Type B pancreatic cell (in vitro differentiated cells): ENCODE measurements at regions not wholly inside any gene's neighbourhood (a gene's known extent, or its start where the extent isn't known, plus 50 kb on each side); places are given as distances from the start of the nearest gene placed in this dataset.

Experiments used
- DNase-seq: peaks from one replicate; pipeline ENCODE4 v3.0.0; 2021; ENCODE audit warnings: mixed read lengths; ENCODE audit not compliant: unreplicated experiment; ENCODE audit errors: extremely low spot score
- H3K27ac Mint-ChIP-seq: 2 replicates; pipeline ENCODE4 v1.8.0; 2021; ENCODE audit warnings: mild to moderate bottlenecking, mixed read lengths
- H3K27me3 Mint-ChIP-seq: 2 replicates; pipeline ENCODE4 v1.8.0; 2021; ENCODE audit warnings: mixed read lengths
- H3K36me3 Mint-ChIP-seq: 2 replicates; pipeline ENCODE4 v1.8.0; 2021; ENCODE audit warnings: mixed read lengths
- H3K4me1 Mint-ChIP-seq: one replicate; pipeline ENCODE4 v1.8.0; 2021; ENCODE audit warnings: mixed read lengths; ENCODE audit not compliant: unreplicated experiment
- H3K4me3 Mint-ChIP-seq: 2 replicates; pipeline ENCODE4 v1.8.0; 2021; ENCODE audit warnings: mild to moderate bottlenecking, mixed read lengths
- H3K9me3 Mint-ChIP-seq: 2 replicates; pipeline ENCODE4 v1.8.0; 2021; ENCODE audit warnings: mixed read lengths
- CTCF ChIP-seq: fragments of 200-600 bp; sonication (generic); conservative IDR thresholded peaks from 2 replicates; pipeline ENCODE4 v1.5.0; 2021; ENCODE audit warnings: antibody characterized with exemption, mild to moderate bottlenecking

- H3K27me3 Mint-ChIP-seq, result peaks cover 10% of the 10 kb centered on the region
- no peaks in the 10 kb centered on the region for H3K36me3 Mint-ChIP-seq
- DNase-seq, result no peak
- TF ChIP-seq CTCF, result no peak
- no peak overlapping the region for H3K4me3 Mint-ChIP-seq
- H3K9me3 Mint-ChIP-seq, result no peaks in the 10 kb centered on the region
- H3K27ac Mint-ChIP-seq, result no peak overlapping the region
- peaks cover 7% of the 10 kb centered on the region for H3K4me1 Mint-ChIP-seq
Measured at GRCh38 chr11:96642583-96642982, 252.8 kb downstream of the JRKL start.

- Mint-ChIP-seq H3K9me3 (no peaks in the 10 kb centered on the region), H3K27ac (no peak overlapping the region), H3K4me1 (peaks cover 8% of the 10 kb centered on the region), H3K36me3 (no peaks in the 10 kb centered on the region), H3K4me3 (no peak overlapping the region), H3K27me3 (peaks cover 9% of the 10 kb centered on the region)
- no peak for DNase-seq
- no peak for TF ChIP-seq CTCF
Measured at GRCh38 chr11:96643173-96643572, 253.4 kb downstream of the JRKL start.

- no peak for TF ChIP-seq CTCF
- Mint-ChIP-seq H3K36me3 (no peaks in the 10 kb centered on the region), H3K4me3 (no peak overlapping the region), H3K27me3 (peaks cover 11% of the 10 kb centered on the region), H3K4me1 (peaks cover 8% of the 10 kb centered on the region), H3K27ac (no peak overlapping the region), H3K9me3 (no peaks in the 10 kb centered on the region)
- DNase-seq, result no peak
Measured at GRCh38 chr11:96647621-96648020, 257.8 kb downstream of the JRKL start.

GRCh38 chr11:96648991-96649390, 259.2 kb downstream of the JRKL start:
- no peaks in the 10 kb centered on the region for H3K36me3 Mint-ChIP-seq
- H3K4me1 Mint-ChIP-seq, result peaks cover 8% of the 10 kb centered on the region
- TF ChIP-seq CTCF, result no peak
- H3K27ac Mint-ChIP-seq, result no peak overlapping the region
- H3K4me3 Mint-ChIP-seq, result no peak overlapping the region
- no peak for DNase-seq
- no peaks in the 10 kb centered on the region for H3K9me3 Mint-ChIP-seq
- H3K27me3 Mint-ChIP-seq, result peaks cover 11% of the 10 kb centered on the region

GRCh38 chr11:96652516-96652915, 262.7 kb downstream of the JRKL start:
- TF ChIP-seq CTCF, result no peak
- no peaks in the 10 kb centered on the region for H3K9me3 Mint-ChIP-seq
- no peak for DNase-seq
- peaks cover 2% of the 10 kb centered on the region for H3K4me1 Mint-ChIP-seq
- H3K27ac Mint-ChIP-seq, result no peak overlapping the region
- no peaks in the 10 kb centered on the region for H3K36me3 Mint-ChIP-seq
- no peak overlapping the region for H3K4me3 Mint-ChIP-seq
- H3K27me3 Mint-ChIP-seq, result peaks cover 5% of the 10 kb centered on the region

GRCh38 chr11:96655474-96655873, 265.7 kb downstream of the JRKL start:
- Mint-ChIP-seq H3K27ac (no peak overlapping the region), H3K4me1 (no peaks in the 10 kb centered on the region), H3K36me3 (no peaks in the 10 kb centered on the region), H3K27me3 (no peaks in the 10 kb centered on the region), H3K4me3 (no peak overlapping the region), H3K9me3 (no peaks in the 10 kb centered on the region)
- no peak for DNase-seq
- no peak for TF ChIP-seq CTCF
